SU-DHL-6 (cell line): ENCODE measurements at regions not wholly inside any gene's neighbourhood (a gene's known extent, or its start where the extent isn't known, plus 50 kb on each side); places are given as distances from the start of the nearest gene placed in this dataset.

Experiments
- CTCF ChIP-seq: fragments of 200-600 bp; sonication (generic); IDR thresholded peaks from one replicate; pipeline ENCODE4 v1.5.1; 2017; ENCODE audit warnings: antibody characterized with exemption, mild to moderate bottlenecking, low read length, moderate library complexity; ENCODE audit not compliant: insufficient read depth, poor library complexity, severe bottlenecking
- EZH2phosphoT487 ChIP-seq: fragments of 200-600 bp; sonication (generic), shearing (Covaris generic); conservative IDR thresholded peaks from 2 replicates; pipeline ENCODE4 v1.6.1; 2018; ENCODE audit warnings: mild to moderate bottlenecking, antibody characterized with exemption, low read length, moderate library complexity, mixed read lengths

- no peak for TF ChIP-seq CTCF
- TF ChIP-seq EZH2phosphoT487 = no peak
Observed at GRCh38 chr10:129078346-129078745, 388.7 kb upstream of the MGMT start.
